ENCODE measurements at regions not wholly inside any gene's neighbourhood (a gene's known extent, or its start where the extent isn't known, plus 50 kb on each side); places are given as distances from the start of the nearest gene placed in this dataset.

- SMC1A ChIA-PET (ENCODE audit: uncharacterized antibody, unreplicated experiment) = no interaction called here
- 0% methylated on average over 1 of the region's 1 CpG for WGBS (ENCODE audit: insufficient coverage, insufficient replicate concordance, low lambda C conversion rate, missing lambda C conversion rate)
- no peak for ATAC-seq
Measured at GRCh38 chr20:11000416-11000815, 326.6 kb upstream of the JAG1 start.

More at GRCh38 chr20:11000416-11000815, 326.6 kb upstream of the JAG1 start:
- Histone ChIP-seq H3K4me1 (ENCODE audit: control insufficient read depth, insufficient read depth, low read length) (no peaks in the 10 kb centered on the region), H3K9ac (ENCODE audit: control insufficient read depth, insufficient read depth, low read length) (no peak overlapping the region), H3K36me3 (ENCODE audit: control insufficient read depth in 2 of 2, insufficient read depth in 2 of 2, low read length in 1 of 2) (no peaks in the 10 kb centered on the region), H2AFZ (ENCODE audit: control insufficient read depth, low read depth, low read length) (no peak overlapping the region), H3K27ac (ENCODE audit: control insufficient read depth, insufficient read depth) (no peak overlapping the region), H3K4me2 (ENCODE audit: control insufficient read depth, insufficient read depth) (no peak overlapping the region), H3K79me2 (ENCODE audit: control insufficient read depth, insufficient read depth, low read length) (no peaks in the 10 kb centered on the region), H3K4me3 (no peak overlapping the region), H3K9me3 (replicated peaks; ENCODE audit: control insufficient read depth, insufficient read depth, low read length) (no peaks in the 10 kb centered on the region), H4K20me1 (ENCODE audit: control insufficient read depth, insufficient read depth) (no peaks in the 10 kb centered on the region), H3K27me3 (replicated peaks in 1 of 2; ENCODE audit: control insufficient read depth in 2 of 2, insufficient read depth in 2 of 2, low read length in 1 of 2) (no peaks in the 10 kb centered on the region)
- ChIA-PET RAD21 (ENCODE audit: unreplicated experiment) (no interaction called here), CTCF (no interaction called here), POLR2A (no interaction called here)
- intact Hi-C loops (cut with micrococcal nuclease; ENCODE audit: unreplicated experiment) = no loop called here
- in situ Hi-C loops (cut with MboI) = no loop called here
- TF ChIP-seq, protein P1, sequence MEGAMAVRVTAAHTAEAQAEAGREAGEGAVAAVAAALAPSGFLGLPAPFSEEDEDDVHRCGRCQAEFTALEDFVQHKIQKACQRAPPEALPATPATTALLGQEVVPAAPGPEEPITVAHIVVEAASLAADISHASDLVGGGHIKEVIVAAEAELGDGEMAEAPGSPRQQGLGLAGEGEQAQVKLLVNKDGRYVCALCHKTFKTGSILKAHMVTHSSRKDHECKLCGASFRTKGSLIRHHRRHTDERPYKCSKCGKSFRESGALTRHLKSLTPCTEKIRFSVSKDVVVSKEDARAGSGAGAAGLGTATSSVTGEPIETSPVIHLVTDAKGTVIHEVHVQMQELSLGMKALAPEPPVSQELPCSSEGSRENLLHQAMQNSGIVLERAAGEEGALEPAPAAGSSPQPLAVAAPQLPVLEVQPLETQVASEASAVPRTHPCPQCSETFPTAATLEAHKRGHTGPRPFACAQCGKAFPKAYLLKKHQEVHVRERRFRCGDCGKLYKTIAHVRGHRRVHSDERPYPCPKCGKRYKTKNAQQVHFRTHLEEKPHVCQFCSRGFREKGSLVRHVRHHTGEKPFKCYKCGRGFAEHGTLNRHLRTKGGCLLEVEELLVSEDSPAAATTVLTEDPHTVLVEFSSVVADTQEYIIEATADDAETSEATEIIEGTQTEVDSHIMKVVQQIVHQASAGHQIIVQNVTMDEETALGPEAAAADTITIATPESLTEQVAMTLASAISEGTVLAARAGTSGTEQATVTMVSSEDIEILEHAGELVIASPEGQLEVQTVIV (IDR thresholded peaks at IDR 0.05; ENCODE audit: borderline replicate concordance, partially characterized antibody) = no peak
- TF ChIP-seq YBX1 (IDR thresholded peaks at IDR 0.05) (no peak), REST (IDR thresholded peaks at IDR 0.05; ENCODE audit: low read depth, low read length) (no peak)
- FAIRE-seq (no peak), DNase-seq (ENCODE audit: low read depth, low spot score) (no peak)
- BruUV-seq (replicated peaks) = no TSS peak

Measured in GM12878 (cell line).